Neural progenitor cell (in vitro differentiated cells): ENCODE measurements at regions not wholly inside any gene's neighbourhood (a gene's known extent, or its start where the extent isn't known, plus 50 kb on each side); places are given as distances from the start of the nearest gene placed in this dataset.

ENCODE experiments used
- CTCF ChIP-seq: fragments of 200-600 bp; sonication (generic); IDR thresholded peaks from 2 replicates; pipeline ENCODE4 v1.5.1; 2017; ENCODE audit warnings: antibody characterized with exemption, mild to moderate bottlenecking
- EZH2 ChIP-seq: fragments of 200-600 bp; sonication (generic); IDR thresholded peaks from 2 replicates; pipeline ENCODE4 v1.6.1; 2017; ENCODE audit warnings: antibody characterized with exemption, mild to moderate bottlenecking, moderate library complexity
- EZH2phosphoT487 ChIP-seq: fragments of 200-600 bp; sonication (generic); IDR thresholded peaks from 2 replicates; pipeline ENCODE4 v1.6.1; 2017; ENCODE audit warnings: antibody characterized with exemption

- no peak for TF ChIP-seq CTCF
- no peak for TF ChIP-seq EZH2
- no peak for TF ChIP-seq EZH2phosphoT487
Measured at GRCh38 chr15:100801256-100801900, 78.3 kb upstream of the ALDH1A3 start.
